ENCODE measurements at regions not wholly inside any gene's neighbourhood (a gene's known extent, or its start where the extent isn't known, plus 50 kb on each side); places are given as distances from the start of the nearest gene placed in this dataset.

- no peak for TF ChIP-seq CTCF (conservative IDR thresholded peaks at IDR 0.05; ENCODE audit: low read depth in 2 of 2)
- no peak for TF ChIP-seq EZH2 (IDR thresholded peaks at IDR 0.05; ENCODE audit: low read depth, unreplicated experiment)
- no peak for TF ChIP-seq ETS1 (IDR thresholded peaks at IDR 0.05)
- TF ChIP-seq JUNB (IDR thresholded peaks at IDR 0.05; ENCODE audit: unreplicated experiment) = no peak
- TF ChIP-seq EZH2phosphoT487 (IDR thresholded peaks at IDR 0.05; ENCODE audit: unreplicated experiment) = no peak
- no peak for TF ChIP-seq CREB1 (CRISPR knock-in tag; IDR thresholded peaks at IDR 0.05; ENCODE audit: low read depth)
- no peak for TF ChIP-seq POLR2AphosphoS5 (IDR thresholded peaks at IDR 0.05; ENCODE audit: low read depth)
- no peak for TF ChIP-seq REST (IDR thresholded peaks at IDR 0.05; ENCODE audit: unreplicated experiment)
- no peak for TF ChIP-seq ZNF462 (CRISPR knock-in tag; IDR thresholded peaks at IDR 0.05)
- no peak for TF ChIP-seq ZNF331 (CRISPR knock-in tag; IDR thresholded peaks at IDR 0.05; ENCODE audit: low read depth)
- TF ChIP-seq NANOG (IDR thresholded peaks at IDR 0.05; ENCODE audit: borderline replicate concordance) = no peak
These were observed 706.7 kb downstream of the SLITRK5 start for GRCh38 chr13:88377852-88378251.

Data from GM23338 (cell line).